HL-60 (cell line): ENCODE measurements at regions not wholly inside any gene's neighbourhood (a gene's known extent, or its start where the extent isn't known, plus 50 kb on each side); places are given as distances from the start of the nearest gene placed in this dataset.

Experiments
- DNase-seq, 2 experiments: peaks; one replicate each; pipeline ENCODE4 v3.0.0-alpha.2; 2010 to 2020; ENCODE audit warnings: low read depth in 1 of 2, low spot score in 1 of 2
- H3K27ac ChIP-seq: fragments of 250-450 bp; sonication (Bioruptor Pico); replicated peaks from 2 replicates; pipeline ENCODE4 v1.5.1; 2020; ENCODE audit warnings: mild to moderate bottlenecking, moderate library complexity
- H3K27me3 ChIP-seq: fragments of 250-450 bp; sonication (Bioruptor Pico); 2 replicates; pipeline ENCODE4 v1.5.1; 2021; ENCODE audit warnings: mild to moderate bottlenecking, moderate library complexity; ENCODE audit not compliant: insufficient read depth, poor library complexity, severe bottlenecking
- H3K4me3 ChIP-seq: replicated peaks from 2 replicates; pipeline ENCODE4 v1.5.1; 2011; ENCODE audit warnings: mild to moderate bottlenecking, control low read depth, low read length; ENCODE audit not compliant: insufficient read depth
- CTCF ChIP-seq: IDR thresholded peaks from one replicate; pipeline ENCODE4 v1.5.1; 2011; ENCODE audit warnings: low read length, control low read depth, inconsistent platforms; ENCODE audit not compliant: insufficient read depth
- GABPA ChIP-seq: IDR thresholded peaks from 2 replicates; pipeline ENCODE4 v1.6.1; 2012; ENCODE audit warnings: low read depth
- POLR2AphosphoS5 ChIP-seq: IDR thresholded peaks from 2 replicates; pipeline ENCODE4 v1.6.1; 2012; ENCODE audit warnings: low read depth
- REST ChIP-seq: IDR thresholded peaks from 2 replicates; pipeline ENCODE4 v1.6.1; 2012; ENCODE audit warnings: low read depth; ENCODE audit not compliant: insufficient replicate concordance
- SPI1 ChIP-seq: IDR thresholded peaks from 2 replicates; pipeline ENCODE4 v1.6.1; 2012; ENCODE audit warnings: low read depth, mild to moderate bottlenecking, borderline replicate concordance

GRCh38 chr10:77687621-77688020 lies 50.0 kb upstream of the KCNMA1 start:
- TF ChIP-seq POLR2AphosphoS5 = no peak
- TF ChIP-seq REST = no peak
- TF ChIP-seq SPI1 = no peak
- no peak for TF ChIP-seq CTCF
- TF ChIP-seq GABPA = no peak
- Histone ChIP-seq H3K27ac (no peak overlapping the region), H3K4me3 (no peak overlapping the region), H3K27me3 (peaks cover 12% of the 10 kb centered on the region)
- no peak for DNase-seq
